Heart left ventricle (tissue), 16 donors: ENCODE measurements at regions not wholly inside any gene's neighbourhood (a gene's known extent, or its start where the extent isn't known, plus 50 kb on each side); places are given as distances from the start of the nearest gene placed in this dataset.

Source experiments
- ATAC-seq, 4 donors: fragments of 200-7000 bp; cut with Tn5 transposase; one replicate each; pipeline ENCODE4 v1.9.1; 2020 to 2022; ENCODE audit warnings: moderate library complexity in 4 of 4, mild to moderate bottlenecking in 3 of 4, moderate number of reproducible peaks in 1 of 4
- DNase-seq, 5 donors: peaks; one replicate each; pipeline ENCODE4 v3.0.0-alpha.2; 2020
- H3K27ac ChIP-seq, 12 donors: fragments of 200-600 bp; sonication (generic) in 4 of 12; one replicate each; pipeline versions ENCODE4 v1.5.0 to v1.8.0; 2016 to 2022; ENCODE audit warnings: mild to moderate bottlenecking in 2 of 12
- H3K27me3 ChIP-seq, 9 donors: fragments of 200-600 bp; sonication (generic) in 2 of 9; one replicate each; pipeline versions ENCODE4 v1.5.1 to v1.8.0; 2016 to 2022; ENCODE audit warnings: mild to moderate bottlenecking in 3 of 9
- H3K36me3 ChIP-seq, 9 donors: fragments of 200-600 bp; sonication (generic) in 2 of 9; one replicate each; pipeline versions ENCODE4 v1.5.0 to v1.8.0; 2018 to 2022; ENCODE audit warnings: mild to moderate bottlenecking in 2 of 9
- H3K4me1 ChIP-seq, 12 donors: fragments of 200-600 bp; sonication (generic) in 4 of 12; one replicate each; pipeline versions ENCODE4 v1.5.0 to v1.8.0; 2016 to 2022; ENCODE audit warnings: mild to moderate bottlenecking in 3 of 12
- H3K4me3 ChIP-seq, 12 donors: fragments of 200-600 bp; sonication (generic) in 4 of 12; one replicate each; pipeline versions ENCODE4 v1.5.0 to v1.8.0; 2017 to 2022; ENCODE audit warnings: mild to moderate bottlenecking in 9 of 12, moderate library complexity in 4 of 12
- H3K9me3 ChIP-seq, 12 donors: fragments of 200-600 bp; sonication (generic) in 4 of 12; one replicate each; pipeline versions ENCODE4 v1.5.0 to v1.8.0; 2016 to 2022; ENCODE audit warnings: mild to moderate bottlenecking in 1 of 12
- POLR2A ChIP-seq, 2 donors: fragments of 450-650 bp; IDR thresholded peaks; one replicate each; pipeline ENCODE4 v1.6.1; 2017; ENCODE audit warnings: antibody characterized with exemption in 2 of 2, mild to moderate bottlenecking in 2 of 2, moderate library complexity in 2 of 2
- WGBS, 4 donors: extraction: QIAGEN DNeasy Blood & Tissue Kit in 2 of 4; methylation state at CpG; one replicate each; pipeline versions ENCODE4 v1.1.5 to v1.1.7; 2013 to 2018; 5-methylcytosine and 5-hydroxymethylcytosine counted together
- intact Hi-C, 10 donors: fragments of 100-400 bp; cut with DNase I; formaldehyde crosslinking; loops; one replicate each; pipeline versions ENCODE4 v1.11.1 to v1.14.2; 2022
- TF ChIP-seq, protein P1 (sequence below), 12 donors: fragments of 200-600 bp; sonication (generic) in 4 of 12; IDR thresholded peaks; one replicate each; pipeline versions ENCODE4 v1.5.0 to v1.8.0; 2018 to 2022; ENCODE audit warnings: antibody characterized with exemption in 12 of 12, mild to moderate bottlenecking in 5 of 12
- donor health status: ischemic (EF 13 %, LVEDD 7.1; RV severe dilation, severe dysfunction).
- donor health status: healthy with polysubstance abuse.
- donor health status: DM: no; HTN: yes; CAD: no.
- donor health status: DM: no; HTN: no; CAD: no.
- donor health status: ischemic (EF 25% LVEDD 6.9; RV normal size, moderate dysfunction).
- donor health status: ischemic (EF 25% LVEDD 5.7; RV mildly dilated, moderate dysfunction).
- donor health status: healthy.
- donor health status: DM: yes; HTN: yes; CAD: no.
- donor health status: ischemic (EF 35%, LVEDD 5.7; RV mildly dilated, moderate dysfunction).
- donor health status: nonischemic (EF 11% LVEDD 7.7; RV severe dilation, severe dysfunction).
- donor health status: DM: yes; HTN: yes; CAD: no.
- donor health status: PGD.
- donor health status: ischemic (EF 29% LVEDD 5.4; RV normal size, mild dysfunction).
- donor health status: nonischemic (EF 23%, LVEDD 6.1; RV moderate dilation, normal function).

DNA sequence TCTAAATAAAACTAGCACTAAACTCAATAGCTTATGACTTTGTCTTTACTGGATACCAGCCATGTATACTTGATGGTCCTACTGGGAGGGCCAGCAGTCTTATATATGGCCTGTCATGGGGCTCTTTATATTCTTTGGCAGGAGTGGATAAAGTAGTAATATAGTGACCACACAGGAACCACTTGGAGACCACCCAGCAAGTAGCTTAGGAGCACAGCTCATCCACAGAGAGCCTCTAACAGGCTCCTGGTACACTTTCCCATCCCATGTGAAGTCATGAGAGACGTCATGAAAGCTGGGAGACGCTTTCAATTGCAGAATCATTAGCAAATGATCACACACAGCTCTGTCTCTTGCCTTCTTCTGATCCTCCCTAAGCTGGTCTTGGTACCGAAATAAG, 360.9 kb upstream of the ACVR2A start:
- H3K27ac ChIP-seq: no peak overlapping the region
- no peak for ATAC-seq
- TF ChIP-seq, protein P1, sequence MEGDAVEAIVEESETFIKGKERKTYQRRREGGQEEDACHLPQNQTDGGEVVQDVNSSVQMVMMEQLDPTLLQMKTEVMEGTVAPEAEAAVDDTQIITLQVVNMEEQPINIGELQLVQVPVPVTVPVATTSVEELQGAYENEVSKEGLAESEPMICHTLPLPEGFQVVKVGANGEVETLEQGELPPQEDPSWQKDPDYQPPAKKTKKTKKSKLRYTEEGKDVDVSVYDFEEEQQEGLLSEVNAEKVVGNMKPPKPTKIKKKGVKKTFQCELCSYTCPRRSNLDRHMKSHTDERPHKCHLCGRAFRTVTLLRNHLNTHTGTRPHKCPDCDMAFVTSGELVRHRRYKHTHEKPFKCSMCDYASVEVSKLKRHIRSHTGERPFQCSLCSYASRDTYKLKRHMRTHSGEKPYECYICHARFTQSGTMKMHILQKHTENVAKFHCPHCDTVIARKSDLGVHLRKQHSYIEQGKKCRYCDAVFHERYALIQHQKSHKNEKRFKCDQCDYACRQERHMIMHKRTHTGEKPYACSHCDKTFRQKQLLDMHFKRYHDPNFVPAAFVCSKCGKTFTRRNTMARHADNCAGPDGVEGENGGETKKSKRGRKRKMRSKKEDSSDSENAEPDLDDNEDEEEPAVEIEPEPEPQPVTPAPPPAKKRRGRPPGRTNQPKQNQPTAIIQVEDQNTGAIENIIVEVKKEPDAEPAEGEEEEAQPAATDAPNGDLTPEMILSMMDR (IDR thresholded peaks at IDR 0.05): no peak
- TF ChIP-seq POLR2A (IDR thresholded peaks at IDR 0.05): no peak
- DNase-seq: no peak
- no peaks in the 10 kb centered on the region for H3K36me3 ChIP-seq
- 58 to 69% (median 62%) methylated on average over 3 of the region's 3 CpGs for WGBS, 4 donors
- intact Hi-C loops: no loop called here
- peaks cover 0 to 10% (median 0%) of the 10 kb centered on the region in 9 donors for H3K27me3 ChIP-seq
- no peaks in the 10 kb centered on the region for H3K9me3 ChIP-seq
- H3K4me3 ChIP-seq: no peak overlapping the region
- H3K4me1 ChIP-seq: peaks cover 0 to 21% (median 2%) of the 10 kb centered on the region in 12 donors

DNA sequence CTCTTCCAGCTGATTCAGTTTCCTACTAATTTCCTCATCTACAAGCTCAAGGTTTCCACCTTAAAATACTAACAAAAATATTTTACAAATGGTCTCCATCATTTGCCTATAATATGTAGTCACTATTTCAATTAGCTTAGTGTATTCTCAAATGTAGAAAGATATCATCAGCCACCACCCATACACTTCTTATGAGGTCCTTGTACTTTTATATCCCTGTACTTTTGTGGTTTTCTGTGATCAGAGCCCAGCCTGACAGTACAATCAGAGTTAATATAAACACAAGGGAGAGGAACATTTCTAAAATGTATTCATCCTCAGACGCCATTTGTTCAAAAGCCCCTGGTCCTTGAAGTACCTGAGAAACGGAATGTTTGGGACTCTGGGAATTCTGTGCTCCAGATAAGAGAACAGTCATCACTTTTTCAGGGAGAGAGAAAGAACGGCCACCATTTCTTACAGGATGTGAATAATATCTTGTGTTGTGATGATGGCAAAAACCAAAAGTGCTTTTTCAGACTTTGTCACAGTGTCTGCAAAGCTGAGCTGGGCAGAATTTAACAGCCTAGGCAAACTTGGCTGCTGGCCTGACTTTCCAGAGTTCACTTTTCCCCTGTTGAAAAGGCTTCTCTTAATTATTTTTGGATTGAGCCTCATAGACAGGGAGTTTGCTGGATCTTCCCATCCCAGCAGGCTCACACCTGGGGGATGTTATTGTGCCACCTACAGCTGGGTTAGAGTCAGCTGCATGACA, 361.7 kb upstream of the ACVR2A start:
- Histone ChIP-seq H3K27ac (peak overlapping the region in 1 of 12 donors; percentile 24), H3K36me3 (no peaks in the 10 kb centered on the region), H3K27me3 (peaks cover 0 to 5% (median 0%) of the 10 kb centered on the region in 9 donors), H3K4me1 (peaks cover 0 to 21% (median 2%) of the 10 kb centered on the region in 12 donors), H3K9me3 (no peaks in the 10 kb centered on the region), H3K4me3 (no peak overlapping the region)
- 24 to 51% (median 37%) methylated on average over 3 of the region's 3 CpGs for WGBS, 4 donors
- ATAC-seq: no peak
- intact Hi-C loops: no loop called here
- TF ChIP-seq, protein P1 (IDR thresholded peaks at IDR 0.05): no peak
- no peak for TF ChIP-seq POLR2A (IDR thresholded peaks at IDR 0.05)
- no peak for DNase-seq

- DNase-seq (no peak), ATAC-seq (peak in 2 of 4 donors; percentile 18 to 24)
- peaks cover 0 to 21% (median 2%) of the 10 kb centered on the region in 12 donors for H3K4me1 ChIP-seq
- H3K9me3 ChIP-seq: no peaks in the 10 kb centered on the region
- intact Hi-C loops: no loop called here
- H3K36me3 ChIP-seq: no peaks in the 10 kb centered on the region
- TF ChIP-seq, protein P1 (IDR thresholded peaks at IDR 0.05): no peak
- no peak for TF ChIP-seq POLR2A (IDR thresholded peaks at IDR 0.05)
- WGBS, 4 donors: 25 to 39% (median 29%) methylated on average over 6 of the region's 6 CpGs
- H3K27me3 ChIP-seq: peaks cover 0 to 3% (median 0%) of the 10 kb centered on the region in 9 donors
- H3K4me3 ChIP-seq: no peak overlapping the region
- H3K27ac ChIP-seq: peak overlapping the region in 2 of 12 donors; percentile 2 to 24
Measured at GRCh38 chr2:147482111-147482895, 362.5 kb upstream of the ACVR2A start.

- Histone ChIP-seq H3K9me3 (no peaks in the 10 kb centered on the region), H3K4me1 (peaks cover 0 to 20% (median 2%) of the 10 kb centered on the region in 12 donors), H3K27me3 (peaks cover 0 to 4% (median 0%) of the 10 kb centered on the region in 9 donors), H3K4me3 (no peak overlapping the region), H3K27ac (no peak overlapping the region), H3K36me3 (no peaks in the 10 kb centered on the region)
- ATAC-seq: no peak
- intact Hi-C loops: no loop called here
- 90 to 97% (median 96%) methylated on average over 4 of the region's 4 CpGs for WGBS, 4 donors
- no peak for DNase-seq
- no peak for TF ChIP-seq POLR2A (IDR thresholded peaks at IDR 0.05)
- TF ChIP-seq, protein P1 (IDR thresholded peaks at IDR 0.05): no peak
Measured at GRCh38 chr2:147479358-147479757, 365.5 kb upstream of the ACVR2A start.
